ENCODE measurements at regions not wholly inside any gene's neighbourhood (a gene's known extent, or its start where the extent isn't known, plus 50 kb on each side); places are given as distances from the start of the nearest gene placed in this dataset.

GRCh38 chr6:163667372-163668060 lies 253.0 kb downstream of the QKI start:
- DNase-seq, result no peak

- DNase-seq, result no peak
These were observed 250.9 kb downstream of the QKI start for GRCh38 chr6:163665464-163665863.

- DNase-seq, result no peak
These were observed 249.1 kb downstream of the QKI start for GRCh38 chr6:163663575-163663974.

GRCh38 chr6:163662604-163663225 lies 248.2 kb downstream of the QKI start:
- no peak for DNase-seq

GRCh38 chr6:163661272-163661671 lies 246.8 kb downstream of the QKI start:
- no peak for DNase-seq

GRCh38 chr6:163659803-163660202 lies 245.3 kb downstream of the QKI start:
- no peak for DNase-seq

GRCh38 chr6:163655217-163656121 lies 241.0 kb downstream of the QKI start:
- no peak for DNase-seq

- DNase-seq, result no peak
These were observed 237.6 kb downstream of the QKI start for GRCh38 chr6:163651915-163652668.

GRCh38 chr6:163651426-163651825 lies 236.9 kb downstream of the QKI start:
- no peak for DNase-seq

- no peak for DNase-seq
These were observed 234.3 kb downstream of the QKI start for GRCh38 chr6:163648868-163649267.

GRCh38 chr6:163647624-163648023 lies 233.1 kb downstream of the QKI start:
- no peak for DNase-seq

- no peak for DNase-seq
These were observed 232.3 kb downstream of the QKI start for GRCh38 chr6:163646866-163647265.

- no peak for DNase-seq
These were observed 231.6 kb downstream of the QKI start for GRCh38 chr6:163646133-163646532.

GRCh38 chr6:163645560-163645959 lies 231.0 kb downstream of the QKI start:
- DNase-seq, result no peak

- DNase-seq, result no peak
These were observed 229.3 kb downstream of the QKI start for GRCh38 chr6:163643866-163644265.

- DNase-seq, result no peak
These were observed 227.2 kb downstream of the QKI start for GRCh38 chr6:163641706-163642105.

GRCh38 chr6:163640641-163641040 lies 226.1 kb downstream of the QKI start:
- no peak for DNase-seq

- DNase-seq, result no peak
These were observed 223.0 kb downstream of the QKI start for GRCh38 chr6:163637524-163637923.

- DNase-seq, result no peak
These were observed 221.3 kb downstream of the QKI start for GRCh38 chr6:163635731-163636364.

- DNase-seq, result no peak
These were observed 220.8 kb downstream of the QKI start for GRCh38 chr6:163635315-163635714.

- peak; percentile 55 for DNase-seq
These were observed 220.0 kb downstream of the QKI start for GRCh38 chr6:163634211-163635171.
